Activated B cell treated with CpG ODN at 0.5 μM for 24 hours (primary cell): ENCODE measurements at regions not wholly inside any gene's neighbourhood (a gene's known extent, or its start where the extent isn't known, plus 50 kb on each side); places are given as distances from the start of the nearest gene placed in this dataset.

Experiments used
- ATAC-seq: fragments of 200-7000 bp; cut with Tn5 transposase; one replicate; pipeline ENCODE4 v1.10.0; 2021; ENCODE audit warnings: low read depth, mild to moderate bottlenecking, moderate library complexity
- CTCF ChIA-PET: fragments of 350-600 bp; sonication (Branson Sonifier 250); formaldehyde crosslinking; loops from one replicate; lab custom pipeline; 2021; ENCODE audit warnings: antibody characterized with exemption; lab: Charles Lee
- POLR2A ChIA-PET: fragments of 350-600 bp; sonication (Branson Sonifier 250); formaldehyde crosslinking; loops from one replicate; lab custom pipeline; 2021; ENCODE audit warnings: antibody characterized with exemption; lab: Charles Lee
- DNase-seq: peaks from one replicate; pipeline ENCODE4 v3.0.0; 2022
- H3K27ac Mint-ChIP-seq: one replicate; pipeline ENCODE4 v1.8.0; 2020; ENCODE audit warnings: mixed read lengths
- H3K27me3 Mint-ChIP-seq: one replicate; pipeline ENCODE4 v1.8.0; 2021; ENCODE audit warnings: mixed read lengths
- H3K36me3 Mint-ChIP-seq: one replicate; pipeline ENCODE4 v1.8.0; 2021; ENCODE audit warnings: low read depth, mixed read lengths
- H3K4me1 Mint-ChIP-seq: one replicate; pipeline ENCODE4 v1.8.0; 2021; ENCODE audit warnings: mixed read lengths
- H3K4me3 Mint-ChIP-seq: one replicate; pipeline ENCODE4 v1.8.0; 2020; ENCODE audit warnings: mild to moderate bottlenecking, mixed read lengths
- H3K9me3 Mint-ChIP-seq: one replicate; pipeline ENCODE4 v1.8.0; 2020; ENCODE audit warnings: mixed read lengths
- intact Hi-C: fragments of 100-400 bp; cut with micrococcal nuclease; formaldehyde crosslinking; loops from one replicate; pipeline ENCODE4 v1.15.1; 2024
- TF ChIP-seq, protein P1 (sequence below): fragments of 200-600 bp; IDR thresholded peaks from one replicate; pipeline ENCODE4 v1.8.0; 2022; ENCODE audit warnings: antibody characterized with exemption, mild to moderate bottlenecking

GRCh38 chr14:22334627-22335026 is 254.4 kb downstream of the DAD1 start:
- H3K36me3 Mint-ChIP-seq, result no peaks in the 10 kb centered on the region
- no peak for ATAC-seq
- H3K4me1 Mint-ChIP-seq, result no peaks in the 10 kb centered on the region
- H3K27me3 Mint-ChIP-seq, result no peaks in the 10 kb centered on the region
- no peak overlapping the region for H3K4me3 Mint-ChIP-seq
- POLR2A ChIA-PET, result no interaction called here
- intact Hi-C loops, result no loop called here
- DNase-seq, result no peak
- no peak overlapping the region for H3K27ac Mint-ChIP-seq
- CTCF ChIA-PET, result no interaction called here
- TF ChIP-seq, protein P1, sequence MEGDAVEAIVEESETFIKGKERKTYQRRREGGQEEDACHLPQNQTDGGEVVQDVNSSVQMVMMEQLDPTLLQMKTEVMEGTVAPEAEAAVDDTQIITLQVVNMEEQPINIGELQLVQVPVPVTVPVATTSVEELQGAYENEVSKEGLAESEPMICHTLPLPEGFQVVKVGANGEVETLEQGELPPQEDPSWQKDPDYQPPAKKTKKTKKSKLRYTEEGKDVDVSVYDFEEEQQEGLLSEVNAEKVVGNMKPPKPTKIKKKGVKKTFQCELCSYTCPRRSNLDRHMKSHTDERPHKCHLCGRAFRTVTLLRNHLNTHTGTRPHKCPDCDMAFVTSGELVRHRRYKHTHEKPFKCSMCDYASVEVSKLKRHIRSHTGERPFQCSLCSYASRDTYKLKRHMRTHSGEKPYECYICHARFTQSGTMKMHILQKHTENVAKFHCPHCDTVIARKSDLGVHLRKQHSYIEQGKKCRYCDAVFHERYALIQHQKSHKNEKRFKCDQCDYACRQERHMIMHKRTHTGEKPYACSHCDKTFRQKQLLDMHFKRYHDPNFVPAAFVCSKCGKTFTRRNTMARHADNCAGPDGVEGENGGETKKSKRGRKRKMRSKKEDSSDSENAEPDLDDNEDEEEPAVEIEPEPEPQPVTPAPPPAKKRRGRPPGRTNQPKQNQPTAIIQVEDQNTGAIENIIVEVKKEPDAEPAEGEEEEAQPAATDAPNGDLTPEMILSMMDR, result no peak
- peaks cover 3% of the 10 kb centered on the region for H3K9me3 Mint-ChIP-seq

DNA sequence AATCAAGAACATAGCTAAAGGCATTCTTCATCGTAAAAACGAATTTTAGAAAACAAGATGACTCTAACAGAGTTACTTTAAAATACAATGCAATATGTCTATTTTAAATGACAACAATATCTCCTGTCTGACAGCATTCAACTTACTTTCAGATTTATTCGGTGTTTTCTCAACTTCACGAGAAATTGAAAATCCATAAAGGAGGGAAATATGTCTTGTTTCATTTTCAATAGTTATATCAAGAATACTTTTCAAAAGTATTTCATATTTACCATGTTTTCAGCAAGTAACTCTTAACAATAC is 254.8 kb downstream of the DAD1 start:
- no peak for ATAC-seq
- intact Hi-C loops, result no loop called here
- H3K4me3 Mint-ChIP-seq, result no peak overlapping the region

GRCh38 chr14:22333422-22334274 is 255.4 kb downstream of the DAD1 start:
- Mint-ChIP-seq H3K4me1 (no peaks in the 10 kb centered on the region), H3K4me3 (no peak overlapping the region), H3K27me3 (no peaks in the 10 kb centered on the region), H3K27ac (no peak overlapping the region), H3K36me3 (peaks cover 2% of the 10 kb centered on the region), H3K9me3 (peaks cover 7% of the 10 kb centered on the region)
- ChIA-PET CTCF (interaction anchor here (1.0 kb wide), 1 partner anchor 42 kb away, joined by 3 read pairs; no protein-coding TSS in a partner anchor), POLR2A (no interaction called here)
- no peak for ATAC-seq
- TF ChIP-seq, protein P1, result no peak
- intact Hi-C loops, result no loop called here
- DNase-seq, result no peak

More for the DNA sequence above, 254.8 kb downstream of the DAD1 start:
- ChIA-PET CTCF (no interaction called here), POLR2A (no interaction called here)
- H3K27me3 Mint-ChIP-seq, result no peaks in the 10 kb centered on the region
- H3K27ac Mint-ChIP-seq, result no peak overlapping the region
- no peak for DNase-seq
- no peaks in the 10 kb centered on the region for H3K4me1 Mint-ChIP-seq
- H3K9me3 Mint-ChIP-seq, result peaks cover 3% of the 10 kb centered on the region
- H3K36me3 Mint-ChIP-seq, result no peaks in the 10 kb centered on the region
- TF ChIP-seq, protein P1, result no peak

DNA sequence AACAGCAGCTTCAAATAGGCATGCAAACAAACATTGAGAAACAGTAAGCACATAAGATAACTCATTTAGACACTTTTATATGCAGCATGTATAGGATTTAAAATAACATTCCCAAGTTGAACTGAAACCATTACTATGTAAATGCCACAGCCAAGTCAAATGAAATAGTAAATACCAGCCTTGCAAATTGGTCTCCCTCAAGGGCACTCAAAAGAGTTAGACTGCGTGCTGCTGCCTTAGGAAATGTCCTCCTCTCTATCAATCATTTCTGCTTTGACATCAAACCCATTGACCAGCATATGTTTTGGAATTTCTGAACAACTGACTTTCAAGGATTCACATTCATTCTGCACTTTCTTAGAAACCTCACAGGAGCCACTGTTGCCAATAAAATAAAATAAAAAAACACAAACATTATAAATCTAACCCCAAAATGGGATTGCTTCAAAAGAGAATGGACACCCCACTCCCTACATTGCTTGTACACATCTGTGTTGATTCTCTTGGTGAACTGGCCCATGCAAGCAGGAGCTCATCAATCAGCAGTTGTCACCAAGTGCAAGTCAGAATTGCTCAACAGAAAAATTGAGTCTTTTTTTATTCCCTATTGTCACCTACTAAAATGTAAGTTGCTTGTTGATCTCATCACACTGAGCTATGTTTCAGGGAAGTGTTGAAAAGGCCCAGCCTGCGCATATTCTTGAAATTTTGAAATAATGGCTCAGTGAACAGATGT is 256.2 kb downstream of the DAD1 start:
- TF ChIP-seq, protein P1, result no peak
- intact Hi-C loops, result no loop called here
- Mint-ChIP-seq H3K9me3 (peaks cover 11% of the 10 kb centered on the region), H3K27ac (no peak overlapping the region), H3K36me3 (peaks cover 2% of the 10 kb centered on the region), H3K4me3 (no peak overlapping the region), H3K27me3 (no peaks in the 10 kb centered on the region), H3K4me1 (no peaks in the 10 kb centered on the region)
- ChIA-PET POLR2A (interaction anchor here (0.6 kb wide), 1 partner anchor 638 kb away, joined by 4 read pairs; no protein-coding TSS in a partner anchor), CTCF (interaction anchor here (0.8 to 1.3 kb wide), 3 partner anchors 13 to 56 kb away, joined by 3 read pairs; no protein-coding TSS in a partner anchor)
- no peak for ATAC-seq
- no peak for DNase-seq

GRCh38 chr14:22329371-22329770 is 259.7 kb downstream of the DAD1 start:
- no peak overlapping the region for H3K27ac Mint-ChIP-seq
- peaks cover 2% of the 10 kb centered on the region for H3K36me3 Mint-ChIP-seq
- DNase-seq, result no peak
- intact Hi-C loops, result no loop called here
- peaks cover 16% of the 10 kb centered on the region for H3K9me3 Mint-ChIP-seq
- no peak overlapping the region for H3K4me3 Mint-ChIP-seq
- ChIA-PET CTCF (no interaction called here), POLR2A (no interaction called here)
- peaks cover under 1% of the 10 kb centered on the region for H3K27me3 Mint-ChIP-seq
- ATAC-seq, result no peak
- TF ChIP-seq, protein P1, result no peak
- H3K4me1 Mint-ChIP-seq, result no peaks in the 10 kb centered on the region
